Adrenal gland (tissue), 9 donors: ENCODE measurements at regions not wholly inside any gene's neighbourhood (a gene's known extent, or its start where the extent isn't known, plus 50 kb on each side); places are given as distances from the start of the nearest gene placed in this dataset.

Experiments
- DNase-seq, 7 donors: peaks; one replicate each; pipeline ENCODE4 v3.0.0-alpha.2; 2019 to 2020
- H3K27ac ChIP-seq, 5 donors: fragments of 200-600 bp; sonication (generic) in 4 of 5; 1 replicate in 3 of 5; 2 replicates in 2 of 5; pipeline versions ENCODE4 v1.5.1 to v1.8.0; 2016 to 2020; ENCODE audit warnings: mild to moderate bottlenecking in 1 of 5
- H3K27me3 ChIP-seq: fragments of 200-600 bp; 2 replicates; pipeline ENCODE4 v1.8.0; 2021
- H3K36me3 ChIP-seq, 2 donors: fragments of 200-600 bp; replicated peaks in 1 of 2; 1 replicate in 1 of 2; 2 replicates in 1 of 2; pipeline versions ENCODE4 v1.5.1 to v1.8.0; 2018 to 2022
- H3K4me1 ChIP-seq, 2 donors: fragments of 200-600 bp; replicated peaks in 1 of 2; 1 replicate in 1 of 2; 2 replicates in 1 of 2; pipeline versions ENCODE4 v1.5.1 to v1.8.0; 2018 to 2021
- H3K4me3 ChIP-seq, 4 donors: fragments of 200-600 bp; sonication (generic) in 3 of 4; one replicate each; pipeline ENCODE4 v1.5.1; 2016 to 2018
- H3K9me3 ChIP-seq, 3 donors: fragments of 200-600 bp; sonication (generic) in 1 of 3; replicated peaks in 1 of 3; 1 replicate in 2 of 3; 2 replicates in 1 of 3; pipeline versions ENCODE4 v1.5.1 to v1.8.0; 2016 to 2021
- POLR2A ChIP-seq, 2 donors: fragments of 450-650 bp; IDR thresholded peaks; one replicate each; pipeline ENCODE4 v1.6.1; 2017; ENCODE audit warnings: antibody characterized with exemption in 2 of 2, mild to moderate bottlenecking in 2 of 2, moderate library complexity in 1 of 2
- WGBS, 4 donors: extraction: QIAGEN DNeasy Blood & Tissue Kit in 2 of 4; methylation state at CpG; one replicate each; pipeline versions ENCODE4 v1.1.5 to v1.1.7; 2013 to 2017; 5-methylcytosine and 5-hydroxymethylcytosine counted together
- intact Hi-C, 2 donors: fragments of 100-400 bp; cut with DNase I; formaldehyde crosslinking; loops; one replicate each; pipeline versions ENCODE4 v1.14.1 to v1.15.0; 2022 to 2023
- TF ChIP-seq, protein P1 (sequence below), 6 experiments: fragments of 450-650 bp in 4 of 6; fragments of 200-600 bp in 2 of 6; sonication (generic) in 1 of 6; IDR thresholded peaks; 1 replicate in 5 of 6; 2 replicates in 1 of 6; pipeline versions ENCODE4 v1.5.1 to v1.8.0; 2016 to 2021; ENCODE audit warnings: antibody characterized with exemption in 6 of 6, mild to moderate bottlenecking in 2 of 6, moderate library complexity in 1 of 6
- donor health status: healthy with polysubstance abuse.
- donor health status: Bipolar disorder and iron deficiency.
- donor health status: DM: yes; HTN: yes; CAD: no.
- donor health status: DM: no; HTN: no; CAD: no.
- donor health status: DM: no; HTN: no; CAD: no.

DNA sequence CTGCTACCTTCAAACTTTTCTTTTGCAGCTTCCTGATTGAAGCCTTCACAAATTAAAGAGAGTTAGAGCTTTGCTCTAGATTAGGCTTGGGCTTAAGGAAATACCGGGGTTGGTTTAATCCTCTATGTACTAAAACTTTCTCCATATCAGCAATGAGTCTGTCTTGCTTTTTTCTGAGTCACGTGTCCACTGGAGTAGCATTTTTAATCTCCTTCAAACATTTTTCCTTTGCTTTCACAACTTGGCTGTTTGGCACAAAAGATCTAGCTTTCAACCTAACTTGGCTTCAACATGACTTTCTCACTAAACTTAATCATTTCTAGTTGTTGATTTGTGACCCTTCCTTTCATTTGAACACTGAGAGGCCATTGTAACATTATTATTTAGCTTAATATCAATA lies 261.6 kb downstream of the PLK2 start:
- no peaks in the 10 kb centered on the region for H3K36me3 ChIP-seq
- intact Hi-C loops: no loop called here
- no peak overlapping the region for H3K27ac ChIP-seq
- TF ChIP-seq POLR2A (IDR thresholded peaks at IDR 0.05): no peak
- TF ChIP-seq, protein P1, sequence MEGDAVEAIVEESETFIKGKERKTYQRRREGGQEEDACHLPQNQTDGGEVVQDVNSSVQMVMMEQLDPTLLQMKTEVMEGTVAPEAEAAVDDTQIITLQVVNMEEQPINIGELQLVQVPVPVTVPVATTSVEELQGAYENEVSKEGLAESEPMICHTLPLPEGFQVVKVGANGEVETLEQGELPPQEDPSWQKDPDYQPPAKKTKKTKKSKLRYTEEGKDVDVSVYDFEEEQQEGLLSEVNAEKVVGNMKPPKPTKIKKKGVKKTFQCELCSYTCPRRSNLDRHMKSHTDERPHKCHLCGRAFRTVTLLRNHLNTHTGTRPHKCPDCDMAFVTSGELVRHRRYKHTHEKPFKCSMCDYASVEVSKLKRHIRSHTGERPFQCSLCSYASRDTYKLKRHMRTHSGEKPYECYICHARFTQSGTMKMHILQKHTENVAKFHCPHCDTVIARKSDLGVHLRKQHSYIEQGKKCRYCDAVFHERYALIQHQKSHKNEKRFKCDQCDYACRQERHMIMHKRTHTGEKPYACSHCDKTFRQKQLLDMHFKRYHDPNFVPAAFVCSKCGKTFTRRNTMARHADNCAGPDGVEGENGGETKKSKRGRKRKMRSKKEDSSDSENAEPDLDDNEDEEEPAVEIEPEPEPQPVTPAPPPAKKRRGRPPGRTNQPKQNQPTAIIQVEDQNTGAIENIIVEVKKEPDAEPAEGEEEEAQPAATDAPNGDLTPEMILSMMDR (IDR thresholded peaks at IDR 0.05): no peak
- no peak for DNase-seq
- H3K4me1 ChIP-seq: no peaks in the 10 kb centered on the region
- no peak overlapping the region for H3K4me3 ChIP-seq
- no peaks in the 10 kb centered on the region for H3K9me3 ChIP-seq
- H3K27me3 ChIP-seq: no peaks in the 10 kb centered on the region
- WGBS, 4 donors: 53 to 79% (median 65%) methylated on average over 2 of the region's 2 CpGs

- intact Hi-C loops: no loop called here
Measured at GRCh38 chr5:58197875-58198274, 262.0 kb downstream of the PLK2 start.

GRCh38 chr5:58191443-58191842 lies 268.4 kb downstream of the PLK2 start:
- TF ChIP-seq POLR2A (IDR thresholded peaks at IDR 0.05): no peak
- TF ChIP-seq, protein P1 (IDR thresholded peaks at IDR 0.05): no peak
- no peaks in the 10 kb centered on the region for H3K4me1 ChIP-seq
- DNase-seq: no peak
- no peak overlapping the region for H3K27ac ChIP-seq
- no peak overlapping the region for H3K4me3 ChIP-seq
- H3K36me3 ChIP-seq: no peaks in the 10 kb centered on the region
- intact Hi-C loops: no loop called here
- H3K27me3 ChIP-seq: no peaks in the 10 kb centered on the region
- 36 to 66% (median 56%) methylated on average over 1 of the region's 1 CpG for WGBS, 4 donors
- H3K9me3 ChIP-seq: no peaks in the 10 kb centered on the region

More at GRCh38 chr5:58197875-58198274, 262.0 kb downstream of the PLK2 start:
- Histone ChIP-seq H3K27me3 (no peaks in the 10 kb centered on the region), H3K4me1 (no peaks in the 10 kb centered on the region), H3K9me3 (no peaks in the 10 kb centered on the region), H3K36me3 (no peaks in the 10 kb centered on the region), H3K4me3 (no peak overlapping the region), H3K27ac (no peak overlapping the region)
- DNase-seq: no peak
- TF ChIP-seq POLR2A (IDR thresholded peaks at IDR 0.05): no peak
- TF ChIP-seq, protein P1 (IDR thresholded peaks at IDR 0.05): no peak

DNA sequence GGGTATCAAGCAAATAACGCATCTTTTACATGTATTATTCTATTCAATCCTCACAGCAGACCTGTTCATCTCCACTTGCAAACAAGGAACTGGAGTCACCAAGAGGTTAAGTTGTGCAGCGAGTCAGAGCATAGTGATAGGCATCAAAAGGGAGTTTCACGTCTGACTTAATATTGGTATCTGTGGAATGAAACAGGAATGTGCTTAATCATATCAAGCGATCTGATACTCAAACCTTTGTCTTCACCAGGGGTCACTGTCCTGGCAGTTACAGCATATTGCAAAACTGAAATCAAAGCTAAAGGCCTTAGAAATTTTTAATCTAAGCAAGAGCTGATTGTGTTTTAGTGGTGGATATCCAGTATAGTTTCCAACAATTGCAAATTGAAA lies 271.6 kb downstream of the PLK2 start:
- Histone ChIP-seq H3K4me1 (no peaks in the 10 kb centered on the region), H3K9me3 (no peaks in the 10 kb centered on the region), H3K4me3 (no peak overlapping the region), H3K27ac (no peak overlapping the region), H3K36me3 (no peaks in the 10 kb centered on the region), H3K27me3 (no peaks in the 10 kb centered on the region)
- no peak for TF ChIP-seq POLR2A (IDR thresholded peaks at IDR 0.05)
- WGBS, 4 donors: 35 to 42% (median 39%) methylated on average over 4 of the region's 4 CpGs
- intact Hi-C loops: no loop called here
- peak in 2 of 7 donors; percentile 13 to 19 for DNase-seq

DNA sequence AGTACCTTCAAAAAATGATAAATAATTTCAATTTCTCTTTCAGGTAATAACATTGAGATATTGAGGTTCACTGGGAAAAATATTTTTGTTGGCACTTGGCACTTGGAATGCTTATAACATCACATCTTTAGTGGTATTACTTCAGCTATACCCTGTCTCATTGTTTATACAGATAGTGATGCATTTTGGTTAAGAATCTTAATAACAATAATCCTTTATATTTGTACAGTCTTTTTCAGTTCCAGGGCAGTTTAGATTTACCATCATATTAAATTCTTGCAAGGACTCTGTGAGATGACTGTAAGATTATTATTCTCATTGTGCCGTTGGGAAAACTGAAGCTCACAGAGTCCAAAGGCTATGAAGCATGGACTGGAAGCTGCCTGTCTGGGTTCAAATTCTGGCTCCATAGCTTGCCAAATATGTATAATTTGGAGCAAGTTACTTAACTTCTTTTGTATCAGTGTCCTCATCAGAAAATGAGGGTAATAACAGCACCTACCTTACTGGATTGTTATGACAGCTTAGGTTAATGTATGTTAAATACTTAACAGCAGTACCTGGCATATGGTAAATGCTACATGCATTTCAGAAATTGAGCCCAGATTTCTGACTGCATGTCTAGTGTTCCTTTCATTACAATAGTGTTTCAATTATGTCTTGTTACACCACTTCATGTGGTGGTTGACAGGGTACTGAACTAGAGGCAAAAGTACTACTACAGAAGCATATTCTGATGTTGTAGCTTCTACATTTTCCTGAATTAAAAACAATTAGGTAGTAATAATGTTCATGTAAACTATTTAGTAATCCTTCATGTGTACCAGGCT lies 272.2 kb downstream of the PLK2 start:
- intact Hi-C loops: no loop called here
- WGBS, 4 donors: 82 to 94% (median 91%) methylated on average over 1 of the region's 1 CpG
- no peaks in the 10 kb centered on the region for H3K9me3 ChIP-seq
- TF ChIP-seq POLR2A (IDR thresholded peaks at IDR 0.05): no peak
- TF ChIP-seq, protein P1 (IDR thresholded peaks at IDR 0.05): no peak
- no peaks in the 10 kb centered on the region for H3K4me1 ChIP-seq
- no peak for DNase-seq
- no peak overlapping the region for H3K4me3 ChIP-seq
- H3K36me3 ChIP-seq: no peaks in the 10 kb centered on the region
- no peak overlapping the region for H3K27ac ChIP-seq
- H3K27me3 ChIP-seq: no peaks in the 10 kb centered on the region
